Caco-2 (cell line): ENCODE measurements at regions not wholly inside any gene's neighbourhood (a gene's known extent, or its start where the extent isn't known, plus 50 kb on each side); places are given as distances from the start of the nearest gene placed in this dataset.

Source experiments
- BruUV-seq: library from RNA; stranded (reverse); fragments of 400-500 nt; replicated peaks from 2 replicates; lab custom pipeline; 2021; lab: Mats Ljungman, UMichigan
- CTCF ChIA-PET: fragments of 300-600 bp; sonication (Branson Sonifier 250); formaldehyde crosslinking; loops from one replicate; lab custom pipeline; 2022; ENCODE audit warnings: antibody characterized with exemption; lab: Charles Lee
- POLR2A ChIA-PET: fragments of 300-600 bp; sonication (Branson Sonifier 250); formaldehyde crosslinking; loops from one replicate; lab custom pipeline; 2022; ENCODE audit warnings: antibody characterized with exemption; lab: Charles Lee
- DNase-seq, 2 experiments: peaks; one replicate each; pipeline versions ENCODE4 v3.0.0 to v3.0.0-alpha.2; 2020 to 2022
- H3K27me3 ChIP-seq: replicated peaks from 2 replicates; pipeline ENCODE4 v1.6.0; 2011; ENCODE audit warnings: low read length; ENCODE audit not compliant: control insufficient read depth, insufficient read depth
- H3K36me3 ChIP-seq: 2 replicates; pipeline ENCODE4 v1.5.1; 2011; ENCODE audit warnings: low read length; ENCODE audit not compliant: control insufficient read depth, insufficient read depth
- H3K4me1 ChIP-seq: fragments of 250-450 bp; sonication (Bioruptor Pico); 2 replicates; pipeline ENCODE4 v1.5.1; 2020; ENCODE audit warnings: mild to moderate bottlenecking
- H3K4me3 ChIP-seq: 2 replicates; pipeline ENCODE4 v1.5.1; 2011; ENCODE audit warnings: low read depth, mild to moderate bottlenecking, control low read depth, low read length
- H3K9me3 ChIP-seq: fragments of 250-450 bp; sonication (Bioruptor Pico); 2 replicates; pipeline ENCODE4 v1.5.1; 2020; ENCODE audit warnings: mild to moderate bottlenecking, moderate library complexity
- H3K27ac Mint-ChIP-seq: one replicate; pipeline ENCODE4 v1.8.0; 2022; ENCODE audit warnings: mixed read lengths; ENCODE audit not compliant: unreplicated experiment
- H3K27me3 Mint-ChIP-seq: one replicate; pipeline ENCODE4 v1.8.0; 2022; ENCODE audit warnings: mixed read lengths; ENCODE audit not compliant: insufficient read depth, unreplicated experiment
- H3K36me3 Mint-ChIP-seq: one replicate; pipeline ENCODE4 v1.8.0; 2022; ENCODE audit warnings: mild to moderate bottlenecking, mixed read lengths; ENCODE audit not compliant: insufficient read depth, unreplicated experiment
- H3K4me1 Mint-ChIP-seq: one replicate; pipeline ENCODE4 v1.8.0; 2022; ENCODE audit warnings: low read depth, mixed read lengths; ENCODE audit not compliant: unreplicated experiment
- H3K4me3 Mint-ChIP-seq: one replicate; pipeline ENCODE4 v1.8.0; 2022; ENCODE audit warnings: mild to moderate bottlenecking, moderate library complexity, mixed read lengths; ENCODE audit not compliant: unreplicated experiment
- H3K9me3 Mint-ChIP-seq: one replicate; pipeline ENCODE4 v1.8.0; 2022; ENCODE audit warnings: mixed read lengths; ENCODE audit not compliant: unreplicated experiment
- intact Hi-C: fragments of 100-400 bp; cut with micrococcal nuclease; formaldehyde crosslinking; loops from one replicate; pipeline ENCODE4 v1.10.0; 2022; ENCODE audit not compliant: unreplicated experiment
- TF ChIP-seq, protein P1 (sequence below), 2 experiments: fragments of 200-600 bp in 1 of 2; IDR thresholded peaks; 1 replicate in 1 of 2; 2 replicates in 1 of 2; pipeline versions ENCODE4 v1.5.1 to v1.8.0; 2011 to 2022; ENCODE audit warnings: antibody characterized with exemption in 1 of 2, control low read depth in 1 of 2, inconsistent platforms in 1 of 2, low read depth in 1 of 2, low read length in 1 of 2, mild to moderate bottlenecking in 1 of 2, moderate library complexity in 1 of 2; ENCODE audit not compliant: insufficient read depth in 1 of 2, severe bottlenecking in 1 of 2, unreplicated experiment in 1 of 2

DNA sequence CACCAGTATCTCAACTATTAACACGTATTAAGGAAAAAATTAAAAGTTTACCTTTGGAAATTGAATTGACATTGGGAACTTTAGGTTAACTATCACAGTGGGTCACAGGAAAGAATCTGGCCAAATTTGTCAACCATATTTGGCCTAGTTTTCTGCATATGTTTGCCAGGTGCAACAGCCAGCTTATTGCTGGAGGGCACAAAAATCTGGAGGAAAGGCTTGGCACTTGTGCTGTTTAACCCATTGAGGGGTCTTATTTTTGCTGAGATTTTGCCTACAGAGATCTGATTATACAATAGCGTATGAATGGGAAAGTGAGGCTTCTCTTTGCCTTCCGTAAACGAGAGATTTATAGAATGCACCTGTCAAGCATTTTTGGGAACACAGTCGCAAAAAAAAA, 190.4 kb downstream of the PRL start:
- Mint-ChIP-seq H3K4me1 (no peaks in the 10 kb centered on the region), H3K27ac (no peak overlapping the region), H3K36me3 (no peaks in the 10 kb centered on the region), H3K4me3 (no peak overlapping the region), H3K9me3 (no peaks in the 10 kb centered on the region), H3K27me3 (no peaks in the 10 kb centered on the region)
- Histone ChIP-seq H3K27me3 (no peaks in the 10 kb centered on the region), H3K4me3 (no peak overlapping the region), H3K36me3 (no peaks in the 10 kb centered on the region), H3K4me1 (no peaks in the 10 kb centered on the region), H3K9me3 (no peaks in the 10 kb centered on the region; the same call in 1 of the 2 replicates)
- CTCF ChIA-PET = no interaction called here
- intact Hi-C loops = no loop called here
- POLR2A ChIA-PET = no interaction called here
- no TSS peak for BruUV-seq
- no peak for DNase-seq
- TF ChIP-seq, protein P1, sequence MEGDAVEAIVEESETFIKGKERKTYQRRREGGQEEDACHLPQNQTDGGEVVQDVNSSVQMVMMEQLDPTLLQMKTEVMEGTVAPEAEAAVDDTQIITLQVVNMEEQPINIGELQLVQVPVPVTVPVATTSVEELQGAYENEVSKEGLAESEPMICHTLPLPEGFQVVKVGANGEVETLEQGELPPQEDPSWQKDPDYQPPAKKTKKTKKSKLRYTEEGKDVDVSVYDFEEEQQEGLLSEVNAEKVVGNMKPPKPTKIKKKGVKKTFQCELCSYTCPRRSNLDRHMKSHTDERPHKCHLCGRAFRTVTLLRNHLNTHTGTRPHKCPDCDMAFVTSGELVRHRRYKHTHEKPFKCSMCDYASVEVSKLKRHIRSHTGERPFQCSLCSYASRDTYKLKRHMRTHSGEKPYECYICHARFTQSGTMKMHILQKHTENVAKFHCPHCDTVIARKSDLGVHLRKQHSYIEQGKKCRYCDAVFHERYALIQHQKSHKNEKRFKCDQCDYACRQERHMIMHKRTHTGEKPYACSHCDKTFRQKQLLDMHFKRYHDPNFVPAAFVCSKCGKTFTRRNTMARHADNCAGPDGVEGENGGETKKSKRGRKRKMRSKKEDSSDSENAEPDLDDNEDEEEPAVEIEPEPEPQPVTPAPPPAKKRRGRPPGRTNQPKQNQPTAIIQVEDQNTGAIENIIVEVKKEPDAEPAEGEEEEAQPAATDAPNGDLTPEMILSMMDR (IDR thresholded peaks at IDR 0.05; ENCODE audit: insufficient read depth in 1 of 2, low read depth in 1 of 2, low read length in 1 of 2, severe bottlenecking in 1 of 2, unreplicated experiment in 1 of 2) = no peak

DNA sequence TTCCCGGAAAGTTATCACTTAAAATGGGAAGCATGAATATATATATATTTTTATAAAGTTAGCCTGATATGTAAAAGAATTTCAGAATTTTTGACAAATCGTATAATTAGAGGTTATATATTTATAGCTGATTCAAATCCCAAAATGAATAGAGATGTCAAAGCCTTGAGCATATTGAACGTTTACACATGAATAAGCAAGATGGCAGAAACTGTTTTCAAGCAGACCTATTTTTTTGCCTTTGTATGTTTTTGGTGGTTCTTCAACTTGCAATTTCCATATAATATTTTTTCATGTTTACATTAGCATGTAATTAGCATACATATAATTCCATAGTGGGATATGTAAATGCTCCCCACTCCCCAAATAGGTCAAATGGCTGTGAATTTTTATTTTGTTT, 189.9 kb downstream of the PRL start:
- Mint-ChIP-seq H3K27ac (no peak overlapping the region), H3K27me3 (no peaks in the 10 kb centered on the region), H3K36me3 (no peaks in the 10 kb centered on the region), H3K9me3 (no peaks in the 10 kb centered on the region), H3K4me1 (no peaks in the 10 kb centered on the region), H3K4me3 (no peak overlapping the region)
- Histone ChIP-seq H3K9me3 (no peaks in the 10 kb centered on the region), H3K27me3 (no peaks in the 10 kb centered on the region), H3K4me1 (no peaks in the 10 kb centered on the region), H3K4me3 (no peak overlapping the region), H3K36me3 (no peaks in the 10 kb centered on the region)
- CTCF ChIA-PET = no interaction called here
- TF ChIP-seq, protein P1 (IDR thresholded peaks at IDR 0.05; ENCODE audit: insufficient read depth in 1 of 2, low read depth in 1 of 2, low read length in 1 of 2, severe bottlenecking in 1 of 2, unreplicated experiment in 1 of 2) = no peak
- BruUV-seq = no TSS peak
- intact Hi-C loops = no loop called here
- DNase-seq = no peak
- POLR2A ChIA-PET = no interaction called here

GRCh38 chr6:22108199-22108598, 188.6 kb downstream of the PRL start:
- H3K36me3 Mint-ChIP-seq = no peaks in the 10 kb centered on the region
- Histone ChIP-seq H3K4me1 (no peaks in the 10 kb centered on the region), H3K9me3 (no peaks in the 10 kb centered on the region), H3K4me3 (no peak overlapping the region), H3K27me3 (no peaks in the 10 kb centered on the region), H3K36me3 (no peaks in the 10 kb centered on the region)
- no TSS peak for BruUV-seq
- POLR2A ChIA-PET = no interaction called here
- no peak overlapping the region for H3K4me3 Mint-ChIP-seq
- H3K27me3 Mint-ChIP-seq = no peaks in the 10 kb centered on the region
- no peaks in the 10 kb centered on the region for H3K9me3 Mint-ChIP-seq
- TF ChIP-seq, protein P1 (IDR thresholded peaks at IDR 0.05; ENCODE audit: insufficient read depth in 1 of 2, low read depth in 1 of 2, low read length in 1 of 2, severe bottlenecking in 1 of 2, unreplicated experiment in 1 of 2) = no peak
- H3K4me1 Mint-ChIP-seq = no peaks in the 10 kb centered on the region
- no peak for DNase-seq
- CTCF ChIA-PET = no interaction called here
- intact Hi-C loops = no loop called here
- no peak overlapping the region for H3K27ac Mint-ChIP-seq
